VCaP (cell line): ENCODE measurements at regions not wholly inside any gene's neighbourhood (a gene's known extent, or its start where the extent isn't known, plus 50 kb on each side); places are given as distances from the start of the nearest gene placed in this dataset.

ENCODE experiments used
- H3K27ac ChIP-seq: fragments of 450-650 bp; 2 replicates; pipeline ENCODE4 v1.5.1; 2017
- CTCF ChIP-seq: fragments of 450-650 bp; conservative IDR thresholded peaks from 2 replicates; pipeline ENCODE4 v1.5.1; 2017; ENCODE audit warnings: mild to moderate bottlenecking, moderate library complexity

GRCh38 chr3:13237776-13238490 is 164.7 kb upstream of the IQSEC1 start:
- no peak overlapping the region for H3K27ac ChIP-seq
- no peak for TF ChIP-seq CTCF

- no peak overlapping the region for H3K27ac ChIP-seq
- no peak for TF ChIP-seq CTCF
Observed at GRCh38 chr3:13236557-13237173, 163.4 kb upstream of the IQSEC1 start.

GRCh38 chr3:13235897-13236296 is 162.7 kb upstream of the IQSEC1 start:
- no peak overlapping the region for H3K27ac ChIP-seq
- TF ChIP-seq CTCF, result no peak

GRCh38 chr3:13235079-13235478 is 161.8 kb upstream of the IQSEC1 start:
- no peak for TF ChIP-seq CTCF
- no peak overlapping the region for H3K27ac ChIP-seq

GRCh38 chr3:13234666-13235065 is 161.4 kb upstream of the IQSEC1 start:
- no peak for TF ChIP-seq CTCF
- H3K27ac ChIP-seq, result no peak overlapping the region

GRCh38 chr3:13233487-13234485 is 160.6 kb upstream of the IQSEC1 start:
- no peak for TF ChIP-seq CTCF
- no peak overlapping the region for H3K27ac ChIP-seq
